Heart right ventricle (tissue), 16 donors: ENCODE measurements at regions not wholly inside any gene's neighbourhood (a gene's known extent, or its start where the extent isn't known, plus 50 kb on each side); places are given as distances from the start of the nearest gene placed in this dataset.

Source experiments
- ATAC-seq, 8 donors: fragments of 200-7000 bp; cut with Tn5 transposase; one replicate each; pipeline ENCODE4 v1.9.1; 2020; ENCODE audit warnings: mild to moderate bottlenecking in 8 of 8, moderate library complexity in 8 of 8, moderate number of reproducible peaks in 1 of 8
- DNase-seq, 2 donors: peaks; one replicate each; pipeline ENCODE4 v3.0.0-alpha.2; 2020
- H3K27ac ChIP-seq, 10 donors: fragments of 200-600 bp; sonication (generic) in 2 of 10; one replicate each; pipeline versions ENCODE4 v1.5.0 to v1.8.0; 2020 to 2022; ENCODE audit warnings: mild to moderate bottlenecking in 3 of 10
- H3K27me3 ChIP-seq, 7 donors: fragments of 200-600 bp; one replicate each; pipeline ENCODE4 v1.8.0; 2021 to 2022; ENCODE audit warnings: mild to moderate bottlenecking in 2 of 7
- H3K36me3 ChIP-seq, 9 donors: fragments of 200-600 bp; sonication (generic) in 1 of 9; one replicate each; pipeline versions ENCODE4 v1.5.0 to v1.8.0; 2020 to 2022; ENCODE audit warnings: mild to moderate bottlenecking in 2 of 9
- H3K4me1 ChIP-seq, 9 donors: fragments of 200-600 bp; sonication (generic) in 1 of 9; one replicate each; pipeline versions ENCODE4 v1.5.0 to v1.8.0; 2020 to 2022; ENCODE audit warnings: mild to moderate bottlenecking in 4 of 9
- H3K4me3 ChIP-seq, 10 donors: fragments of 200-600 bp; sonication (generic) in 2 of 10; one replicate each; pipeline versions ENCODE4 v1.5.0 to v1.8.0; 2020 to 2022; ENCODE audit warnings: mild to moderate bottlenecking in 7 of 10, moderate library complexity in 2 of 10
- H3K9me3 ChIP-seq, 11 donors: fragments of 200-600 bp in 10 of 11; sonication (generic) in 2 of 11; one replicate each; pipeline versions ENCODE4 v1.5.0 to v1.8.0; 2013 to 2022; ENCODE audit warnings: mild to moderate bottlenecking in 2 of 11, control low read depth in 1 of 11, moderate library complexity in 1 of 11
- WGBS, 2 donors: extraction: QIAGEN DNeasy Blood & Tissue Kit; methylation state at CpG; one replicate each; pipeline ENCODE4 v1.1.7; 2013; ENCODE audit warnings: inconsistent platforms in 1 of 2; 5-methylcytosine and 5-hydroxymethylcytosine counted together
- intact Hi-C, 10 donors: fragments of 100-400 bp; cut with DNase I; formaldehyde crosslinking; loops; one replicate each; pipeline versions ENCODE4 v1.11.1 to v1.14.2; 2022
- TF ChIP-seq, protein P1 (sequence below), 9 donors: fragments of 200-600 bp; sonication (generic) in 2 of 9; IDR thresholded peaks; one replicate each; pipeline versions ENCODE4 v1.5.0 to v1.8.0; 2021 to 2022; ENCODE audit warnings: antibody characterized with exemption in 9 of 9, mild to moderate bottlenecking in 5 of 9, moderate library complexity in 1 of 9
- donor health status: Arrhythmogenic right ventricular cardiomyopathy.
- donor health status: ischemic (EF 13 %, LVEDD 7.1; RV severe dilation, severe dysfunction).
- donor health status: healthy with polysubstance abuse.
- donor health status: DM: no; HTN: yes; CAD: no.
- donor health status: DM: no; HTN: no; CAD: no.
- donor health status: ischemic (EF 25% LVEDD 6.9; RV normal size, moderate dysfunction).
- donor health status: ischemic (EF 25% LVEDD 5.7; RV mildly dilated, moderate dysfunction).
- donor health status: healthy.
- donor health status: DM: yes; HTN: yes; CAD: no.
- donor health status: Ischemic cardiomyopathy.
- donor health status: ischemic (EF 35%, LVEDD 5.7; RV mildly dilated, moderate dysfunction).
- donor health status: nonischemic (EF 11% LVEDD 7.7; RV severe dilation, severe dysfunction).
- donor health status: DM: yes; HTN: yes; CAD: no.
- donor health status: PGD.
- donor health status: ischemic (EF 29% LVEDD 5.4; RV normal size, mild dysfunction).
- donor health status: nonischemic (EF 23%, LVEDD 6.1; RV moderate dilation, normal function).

DNA sequence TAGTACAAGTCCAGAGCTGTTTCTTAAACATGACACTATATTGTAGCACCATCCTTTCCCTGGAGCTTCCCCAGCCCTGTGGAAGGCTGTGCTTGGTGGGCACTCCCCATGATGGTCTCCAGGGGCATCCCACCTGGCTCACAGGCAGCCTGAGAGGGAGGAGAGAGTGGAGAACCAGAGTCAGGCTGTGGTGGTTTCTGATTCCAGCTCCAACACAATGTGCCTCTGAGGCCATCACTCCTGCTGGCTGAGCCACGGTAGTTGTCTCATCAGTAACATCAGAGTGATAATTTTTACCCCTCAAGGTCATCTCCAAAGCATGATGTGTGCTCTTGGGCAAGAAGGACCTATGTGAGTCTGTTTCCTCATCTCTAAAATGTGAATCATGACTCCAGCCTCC lies 398.0 kb downstream of the CDK5RAP2 start:
- no peak for ATAC-seq
- intact Hi-C loops = no loop called here
- WGBS, 2 donors = 68 to 70% methylated on average over 1 of the region's 1 CpG

DNA sequence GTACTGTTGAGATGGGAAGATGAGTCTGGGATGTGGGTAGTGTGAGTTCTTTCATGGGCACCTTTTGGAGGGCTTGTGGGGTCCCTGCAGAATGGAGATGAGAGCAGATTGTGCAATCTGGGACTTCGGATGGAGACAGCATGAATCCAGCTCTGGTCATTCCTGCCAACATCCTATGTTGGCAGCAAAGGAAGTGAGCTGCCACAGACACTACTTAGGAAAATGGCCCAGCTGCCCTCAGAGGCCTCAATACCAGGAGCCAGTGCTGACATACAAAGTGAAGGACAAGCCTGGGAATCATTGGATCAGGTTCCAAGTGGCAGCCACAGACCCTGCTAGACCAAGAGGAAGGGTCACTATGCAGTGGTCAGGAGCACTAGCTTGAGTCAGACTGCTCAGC lies 402.8 kb downstream of the CDK5RAP2 start:
- Histone ChIP-seq H3K27me3 (peaks cover 0 to 6% (median 0%) of the 10 kb centered on the region in 7 donors), H3K4me1 (no peaks in the 10 kb centered on the region), H3K9me3 (peaks cover 0 to 5% (median 0%) of the 10 kb centered on the region in 11 donors), H3K27ac (no peak overlapping the region), H3K4me3 (no peak overlapping the region), H3K36me3 (no peaks in the 10 kb centered on the region)
- 71 to 73% methylated on average over 1 of the region's 1 CpG for WGBS, 2 donors
- DNase-seq = no peak
- ATAC-seq = no peak
- intact Hi-C loops = no loop called here
- TF ChIP-seq, protein P1, sequence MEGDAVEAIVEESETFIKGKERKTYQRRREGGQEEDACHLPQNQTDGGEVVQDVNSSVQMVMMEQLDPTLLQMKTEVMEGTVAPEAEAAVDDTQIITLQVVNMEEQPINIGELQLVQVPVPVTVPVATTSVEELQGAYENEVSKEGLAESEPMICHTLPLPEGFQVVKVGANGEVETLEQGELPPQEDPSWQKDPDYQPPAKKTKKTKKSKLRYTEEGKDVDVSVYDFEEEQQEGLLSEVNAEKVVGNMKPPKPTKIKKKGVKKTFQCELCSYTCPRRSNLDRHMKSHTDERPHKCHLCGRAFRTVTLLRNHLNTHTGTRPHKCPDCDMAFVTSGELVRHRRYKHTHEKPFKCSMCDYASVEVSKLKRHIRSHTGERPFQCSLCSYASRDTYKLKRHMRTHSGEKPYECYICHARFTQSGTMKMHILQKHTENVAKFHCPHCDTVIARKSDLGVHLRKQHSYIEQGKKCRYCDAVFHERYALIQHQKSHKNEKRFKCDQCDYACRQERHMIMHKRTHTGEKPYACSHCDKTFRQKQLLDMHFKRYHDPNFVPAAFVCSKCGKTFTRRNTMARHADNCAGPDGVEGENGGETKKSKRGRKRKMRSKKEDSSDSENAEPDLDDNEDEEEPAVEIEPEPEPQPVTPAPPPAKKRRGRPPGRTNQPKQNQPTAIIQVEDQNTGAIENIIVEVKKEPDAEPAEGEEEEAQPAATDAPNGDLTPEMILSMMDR (IDR thresholded peaks at IDR 0.05) = no peak

More for the DNA sequence above, 398.0 kb downstream of the CDK5RAP2 start:
- TF ChIP-seq, protein P1 (IDR thresholded peaks at IDR 0.05) = no peak
- Histone ChIP-seq H3K36me3 (no peaks in the 10 kb centered on the region), H3K4me1 (no peaks in the 10 kb centered on the region), H3K9me3 (peaks cover 0 to 5% (median 0%) of the 10 kb centered on the region in 11 donors), H3K27me3 (peaks cover 0 to 15% (median 0%) of the 10 kb centered on the region in 7 donors), H3K4me3 (no peak overlapping the region), H3K27ac (no peak overlapping the region)
- no peak for DNase-seq

DNA sequence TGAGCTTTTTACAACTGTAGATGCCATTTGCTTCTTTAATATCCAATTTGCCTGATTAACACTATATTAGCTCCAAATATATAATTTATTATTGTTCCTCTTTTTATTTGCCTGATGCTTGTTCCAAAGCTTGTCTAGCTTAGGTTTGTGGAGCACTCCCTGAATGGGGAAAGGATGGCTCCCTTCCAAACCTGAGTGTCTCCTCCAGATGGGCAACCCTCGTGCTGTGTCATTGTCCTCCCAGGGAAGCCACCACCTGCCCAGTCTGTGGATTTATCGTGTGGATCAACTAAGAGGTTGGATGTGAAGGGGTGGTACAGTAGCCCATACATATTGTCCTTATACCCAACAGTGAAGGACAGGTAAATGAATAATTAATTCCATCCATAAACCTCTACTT lies 404.9 kb downstream of the CDK5RAP2 start:
- TF ChIP-seq, protein P1 (IDR thresholded peaks at IDR 0.05) = no peak
- Histone ChIP-seq H3K27ac (no peak overlapping the region), H3K4me1 (no peaks in the 10 kb centered on the region), H3K4me3 (no peak overlapping the region), H3K36me3 (no peaks in the 10 kb centered on the region), H3K27me3 (peaks cover 0 to 21% (median 0%) of the 10 kb centered on the region in 7 donors), H3K9me3 (peaks cover 0 to 5% (median 0%) of the 10 kb centered on the region in 11 donors)
- ATAC-seq = no peak
- intact Hi-C loops = no loop called here
- WGBS, 2 donors = 72 to 73% methylated on average over 2 of the region's 2 CpGs
- DNase-seq = no peak

DNA sequence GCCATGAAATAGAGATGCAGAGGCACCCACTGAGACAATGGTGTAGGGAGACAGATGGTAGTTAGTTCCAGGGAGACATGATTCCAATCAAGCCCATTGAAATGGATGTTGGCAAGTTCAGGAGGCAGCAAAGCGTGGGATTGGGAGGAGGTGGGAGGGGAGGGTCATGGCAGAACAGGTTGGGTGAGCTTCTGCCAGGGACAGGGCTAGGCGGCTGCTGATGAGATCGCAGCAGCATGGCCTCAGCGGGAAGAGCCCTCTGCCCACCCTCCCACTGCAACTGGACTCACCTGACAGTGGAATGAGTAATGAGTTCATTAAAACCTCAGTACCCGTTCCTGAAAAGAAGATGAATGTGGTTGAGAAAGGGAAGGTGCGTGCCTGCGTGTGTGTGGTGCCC lies 418.2 kb downstream of the CDK5RAP2 start:
- intact Hi-C loops = loop anchor here in 1 of 10 donors (10.0 kb wide), 1 partner anchor 57 kb away; no protein-coding TSS in a partner anchor
- H3K4me1 ChIP-seq = no peaks in the 10 kb centered on the region
- TF ChIP-seq, protein P1 (IDR thresholded peaks at IDR 0.05) = no peak
- DNase-seq (no peak), ATAC-seq (no peak)
- no peaks in the 10 kb centered on the region for H3K36me3 ChIP-seq
- H3K27me3 ChIP-seq = no peaks in the 10 kb centered on the region
- WGBS, 2 donors = 79 to 91% methylated on average over 7 of the region's 7 CpGs
- no peak overlapping the region for H3K4me3 ChIP-seq
- peaks cover 0 to 10% (median 0%) of the 10 kb centered on the region in 11 donors for H3K9me3 ChIP-seq
- H3K27ac ChIP-seq = no peak overlapping the region
